GM18517 (cell line): ENCODE measurements at regions not wholly inside any gene's neighbourhood (a gene's known extent, or its start where the extent isn't known, plus 50 kb on each side); places are given as distances from the start of the nearest gene placed in this dataset.
"Not testable (repeated sequence)": the region's sequence is repeated elsewhere in the genome, so short reads cannot be mapped to it uniquely, and the experiment has no call there.

ENCODE experiments used
- ATAC-seq: cut with Tn5 transposase; IDR thresholded peaks from one replicate; pipeline ENCODE4 v1.9.1; 2021; ENCODE audit warnings: mild to moderate bottlenecking, moderate library complexity; ENCODE audit not compliant: unreplicated experiment

DNA sequence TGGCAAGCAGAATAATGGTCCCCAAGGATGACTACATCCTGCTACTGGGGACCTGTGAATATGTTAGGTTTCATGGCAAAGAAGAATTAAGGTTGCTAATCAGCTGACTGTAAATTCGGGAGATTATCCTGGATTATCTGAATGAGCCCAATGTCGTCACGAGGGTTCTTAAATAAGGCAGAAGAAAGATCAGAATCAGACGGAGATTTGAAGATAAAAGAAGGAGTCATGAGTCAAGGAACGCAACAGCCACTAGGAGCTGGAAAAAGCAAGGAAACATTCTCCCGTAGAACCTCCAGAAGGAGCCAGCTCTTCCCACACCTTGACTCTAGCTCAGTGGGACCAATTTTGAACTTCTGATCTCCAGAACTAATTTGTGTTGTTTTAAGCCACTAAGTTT lies 82.9 kb upstream of the APBB1IP start:
- ATAC-seq, result no peak

DNA sequence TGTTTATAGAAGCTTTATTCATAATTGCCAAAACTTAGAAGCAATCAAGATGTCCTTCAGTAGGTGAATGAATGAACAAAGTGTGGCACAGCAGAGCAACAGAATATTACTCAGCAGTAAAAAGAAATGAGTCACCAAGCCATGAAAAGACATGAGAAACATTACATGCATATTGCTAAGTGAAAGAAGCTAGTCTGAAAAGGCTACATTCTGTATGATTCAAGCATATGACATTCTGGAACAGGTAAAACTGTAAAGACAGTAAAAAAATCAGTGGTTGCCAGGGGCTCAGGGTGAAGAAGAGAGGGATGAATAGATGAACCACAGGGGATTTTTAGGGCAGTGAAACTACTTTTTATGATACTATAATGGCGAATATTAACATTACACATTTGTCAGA lies 80.9 kb upstream of the APBB1IP start:
- ATAC-seq, result no peak

DNA sequence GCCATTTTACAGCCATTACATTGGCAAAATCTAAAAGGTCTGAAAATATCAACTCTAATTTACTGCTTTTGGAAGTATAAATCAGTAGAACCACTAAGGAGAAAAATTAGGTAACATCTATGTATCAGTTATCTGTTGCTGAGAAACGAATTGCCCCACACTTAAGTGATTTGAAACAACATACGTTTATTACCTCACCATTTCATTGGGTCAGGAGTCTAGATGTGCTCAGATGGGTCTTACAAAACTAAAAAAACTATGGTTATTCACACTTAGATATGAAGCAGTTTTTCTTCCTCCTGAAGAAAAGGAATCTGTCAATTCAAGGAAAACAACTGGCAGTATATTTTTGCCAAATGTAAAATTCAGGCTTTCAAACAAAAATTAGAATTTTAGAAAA lies 80.1 kb upstream of the APBB1IP start:
- no peak for ATAC-seq

DNA sequence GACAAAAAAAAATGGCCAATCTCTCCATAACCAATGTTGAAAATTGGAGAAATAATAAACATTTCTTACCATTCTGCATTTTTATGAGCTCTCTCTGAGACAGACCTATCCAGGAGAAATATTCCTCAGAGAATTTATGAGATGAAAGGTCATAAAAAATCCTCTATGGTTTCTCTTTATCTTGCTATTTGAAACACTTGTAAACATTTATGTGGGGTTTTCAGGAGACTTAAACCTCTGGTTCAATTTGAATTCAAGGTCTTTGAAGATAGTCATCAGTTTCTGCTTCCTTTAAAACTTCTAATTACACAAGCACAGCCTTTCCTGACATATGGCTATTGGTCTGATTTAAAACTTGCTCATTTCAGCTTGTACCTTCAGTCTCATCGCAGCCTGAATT lies 78.5 kb upstream of the APBB1IP start:
- ATAC-seq, result no peak

DNA sequence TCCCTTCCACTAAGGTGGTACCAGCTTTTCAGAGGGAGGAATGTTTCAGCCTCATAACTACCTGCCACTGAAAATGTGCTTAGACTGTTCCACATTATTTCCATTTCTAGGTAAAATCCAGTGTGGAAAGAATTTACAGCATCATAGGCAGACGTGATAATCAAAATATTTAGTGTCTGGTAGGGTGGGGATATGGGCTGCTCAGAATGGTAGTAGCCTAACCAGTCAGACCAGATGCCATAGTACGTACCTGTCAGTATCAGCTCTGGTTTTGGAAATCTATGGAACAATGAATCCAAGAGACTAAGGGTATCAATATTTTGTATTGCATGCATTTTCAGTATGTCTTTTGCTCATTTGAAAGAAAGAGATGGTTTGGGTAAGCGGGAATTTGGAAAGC lies 76.8 kb upstream of the APBB1IP start:
- ATAC-seq, result no peak

DNA sequence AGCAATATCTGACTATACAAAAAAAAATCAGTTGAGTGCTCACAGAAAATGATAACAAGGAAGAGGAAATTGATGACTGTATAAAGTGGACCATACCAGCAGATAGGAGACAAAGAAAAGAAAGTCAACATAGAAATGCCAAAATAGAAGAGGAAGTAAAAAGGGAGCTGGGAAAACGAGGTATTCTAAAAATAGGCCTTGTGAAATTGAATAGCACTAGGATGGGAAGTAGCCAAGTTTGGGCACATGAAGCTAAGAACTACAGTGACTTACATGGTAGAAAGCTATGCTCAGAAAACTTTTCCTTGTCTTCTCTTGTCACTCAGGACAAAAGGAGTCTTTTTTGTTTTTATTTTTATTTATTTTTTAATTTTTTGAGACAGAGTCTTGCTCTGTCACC lies 76.2 kb upstream of the APBB1IP start:
- ATAC-seq, result no peak

DNA sequence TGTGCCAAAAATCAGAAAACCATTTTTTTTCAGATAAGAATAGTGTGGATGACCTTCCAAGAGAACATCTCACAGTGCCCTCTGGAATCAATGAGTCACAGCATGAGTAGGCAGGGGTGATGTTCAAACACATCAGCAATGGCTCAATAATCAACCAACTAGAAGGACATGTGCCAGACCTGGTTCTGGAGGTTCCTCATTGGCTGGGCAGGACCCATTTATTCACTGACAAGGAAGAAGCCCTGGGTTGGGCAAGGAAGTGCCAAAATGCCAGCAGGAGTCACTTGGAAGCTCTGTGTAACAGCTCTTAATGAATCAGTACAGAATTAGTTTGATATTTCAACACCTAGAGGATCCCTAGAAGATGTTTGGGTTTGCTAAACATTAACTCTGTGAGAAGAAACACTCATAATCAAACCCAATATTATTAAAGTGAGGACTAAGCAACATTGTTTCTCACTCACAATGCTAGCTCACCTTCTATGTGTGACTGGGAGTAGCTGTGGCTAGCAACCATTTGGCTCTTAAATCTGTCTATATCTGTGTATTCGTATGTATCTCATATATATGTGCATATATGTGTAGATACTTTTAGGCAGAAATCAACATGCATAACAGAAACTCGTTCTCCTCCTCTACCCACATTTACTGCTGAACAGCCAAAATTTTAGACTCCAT lies 72.3 kb upstream of the APBB1IP start:
- ATAC-seq, result no peak

DNA sequence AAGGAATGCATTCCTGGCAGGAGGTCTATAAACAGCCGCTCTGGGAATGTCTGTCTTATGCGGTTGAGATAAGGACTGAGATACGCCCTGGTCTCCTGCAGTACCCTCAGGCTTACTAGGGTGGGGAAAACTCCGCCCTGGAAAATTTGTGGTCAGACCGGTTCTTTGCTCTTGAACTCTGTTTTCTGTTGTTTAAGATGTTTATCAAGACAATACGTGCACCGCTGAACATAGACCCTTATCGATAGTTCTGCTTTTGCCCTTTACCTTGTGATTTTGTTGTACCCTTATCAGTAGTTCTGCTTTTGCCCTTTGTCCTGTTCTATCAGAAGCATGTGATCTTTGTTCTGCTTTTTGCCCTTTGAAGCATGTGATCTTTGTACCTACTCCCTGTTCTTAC lies 71.1 kb upstream of the APBB1IP start:
- not testable (repeated sequence) for ATAC-seq

DNA sequence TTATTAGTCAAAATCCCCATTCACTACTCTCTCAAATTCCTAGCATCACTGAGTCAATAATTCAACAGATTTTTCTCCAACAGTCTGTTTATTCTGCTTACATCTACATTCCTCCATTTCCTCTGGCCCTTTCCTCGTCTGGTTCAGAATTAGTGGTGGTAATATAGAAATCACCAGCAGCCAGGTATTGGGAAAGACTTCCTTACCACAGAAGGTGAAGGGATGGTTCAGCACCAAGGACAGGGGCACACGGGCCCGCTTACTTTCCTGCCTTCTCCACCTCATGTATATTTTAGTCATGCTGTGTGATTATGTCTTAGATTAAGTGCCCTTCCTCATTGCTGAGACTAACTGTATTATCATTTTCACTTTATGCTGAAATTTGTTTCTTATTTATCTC lies 70.4 kb upstream of the APBB1IP start:
- no peak for ATAC-seq

DNA sequence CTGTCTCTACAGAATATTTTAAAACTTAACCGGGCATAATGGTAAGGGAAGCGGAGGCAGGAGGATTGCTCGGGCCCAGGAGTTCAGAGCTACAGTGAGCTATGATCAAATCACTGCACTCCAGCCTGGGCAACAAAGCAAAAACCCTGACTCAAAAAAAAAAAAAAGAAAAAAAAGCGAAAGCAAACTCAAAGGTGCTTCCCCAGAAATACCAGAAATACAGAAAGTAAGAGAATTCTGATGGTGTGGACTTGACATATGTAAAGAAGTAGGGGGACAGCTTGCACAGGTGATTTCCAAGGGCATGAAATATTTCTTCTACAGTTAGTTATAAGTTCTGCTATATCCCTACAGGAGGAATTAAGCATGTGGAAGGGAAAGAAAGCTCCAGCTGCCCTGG lies 69.7 kb upstream of the APBB1IP start:
- peak; percentile 53 for ATAC-seq

DNA sequence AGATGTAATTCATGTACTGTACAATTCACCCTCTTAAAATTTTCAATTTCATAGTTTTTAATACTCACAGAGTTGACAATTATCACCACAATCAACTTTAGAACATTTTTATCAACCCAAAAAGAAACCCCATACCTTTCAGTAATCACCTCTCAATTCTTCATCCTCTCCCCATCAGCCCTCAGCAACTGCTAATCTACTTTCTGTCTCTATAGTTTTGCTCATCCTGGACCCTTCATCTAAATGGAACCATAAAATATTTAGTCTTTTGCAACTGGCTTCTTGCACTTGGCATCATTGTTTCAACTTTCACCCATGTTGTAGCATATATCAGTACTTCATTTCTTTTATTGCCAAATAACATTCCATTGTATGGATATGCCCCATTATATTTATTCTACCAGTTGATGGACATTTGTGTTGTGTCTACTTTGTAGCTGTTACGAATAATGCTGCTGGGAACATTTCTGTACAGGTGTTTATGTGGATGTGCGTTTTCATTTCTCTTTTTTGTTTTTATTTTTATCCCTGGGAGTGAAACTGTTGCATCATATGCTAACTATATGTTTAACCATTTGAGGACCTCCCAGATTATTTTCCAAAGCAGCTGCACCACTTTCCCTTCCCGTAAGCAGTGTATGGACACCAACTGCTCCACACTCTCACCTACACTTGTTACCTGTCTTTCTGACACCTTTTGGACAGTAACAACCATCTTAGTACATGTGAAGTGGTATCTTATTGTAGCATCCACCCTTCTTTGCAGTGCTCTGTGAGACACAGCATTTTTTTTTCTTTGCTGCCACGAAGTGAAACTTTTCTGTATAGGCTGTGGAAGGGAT lies 65.4 kb upstream of the APBB1IP start:
- peak; percentile 84 for ATAC-seq

DNA sequence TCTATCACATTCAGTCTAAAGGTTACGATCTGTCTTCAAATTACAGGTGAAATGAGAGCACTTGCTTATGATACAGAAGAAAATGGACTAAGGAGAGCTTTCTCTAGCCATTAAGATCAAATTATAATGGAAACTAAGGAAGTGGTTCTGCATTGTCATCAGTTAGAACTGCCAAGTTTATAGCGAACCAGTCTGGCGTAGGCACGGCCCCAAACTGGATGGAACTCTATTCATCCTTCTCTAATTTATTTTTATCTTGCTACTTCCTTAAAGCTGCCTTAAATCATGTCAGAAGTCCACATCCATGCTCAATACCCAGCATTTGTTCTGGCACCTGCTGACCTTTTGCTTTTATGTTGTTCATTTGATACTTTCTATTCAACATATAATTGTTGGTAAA lies 63.7 kb upstream of the APBB1IP start:
- no peak for ATAC-seq

DNA sequence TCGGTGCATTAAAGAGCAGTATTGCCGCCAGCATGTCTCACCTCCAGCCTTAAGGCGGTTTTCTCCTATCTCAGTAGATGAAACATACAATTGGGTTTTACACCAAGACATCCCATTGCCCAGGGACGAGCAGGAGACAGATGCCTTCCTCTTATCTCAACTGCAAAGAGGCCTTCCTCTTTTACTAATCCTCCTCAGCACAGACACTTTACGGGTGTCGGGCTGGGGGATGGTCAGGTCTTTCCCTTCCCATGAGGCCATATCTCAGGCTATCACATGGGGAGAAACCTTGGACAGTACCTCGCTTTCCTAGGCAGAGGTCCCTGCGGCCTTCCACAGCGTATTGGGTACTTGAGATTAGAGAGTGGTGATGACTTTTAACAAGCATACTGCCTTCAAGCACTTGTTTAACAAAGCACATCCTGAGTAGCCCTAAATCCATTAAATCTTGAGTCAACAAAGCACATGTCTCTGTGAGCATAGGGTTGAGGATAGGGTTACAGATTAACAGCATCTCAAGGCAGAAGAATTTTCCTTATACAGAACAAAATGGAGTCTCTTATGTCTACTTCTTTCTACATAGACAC lies 60.8 kb upstream of the APBB1IP start:
- ATAC-seq, result not testable (repeated sequence)

DNA sequence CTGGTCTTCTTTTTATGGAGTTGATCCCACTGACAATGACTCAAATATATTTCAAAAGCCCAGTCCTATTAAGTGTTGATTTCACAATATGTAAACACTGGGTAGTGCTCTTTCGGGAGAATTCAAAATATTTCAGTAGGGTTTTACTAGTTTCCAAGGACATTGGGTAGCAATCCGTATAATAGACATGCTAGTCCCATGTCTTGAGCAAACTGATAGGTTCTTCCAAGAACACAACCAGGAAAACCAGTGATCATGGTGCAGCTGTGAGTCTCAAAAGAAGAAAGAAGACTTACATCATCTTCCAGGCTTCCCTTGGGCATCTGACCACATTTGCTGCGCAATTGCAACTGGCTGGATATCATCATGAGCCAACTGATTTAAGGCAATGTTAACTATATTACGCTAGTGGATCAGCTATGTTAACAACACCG lies 59.3 kb upstream of the APBB1IP start:
- no peak for ATAC-seq

DNA sequence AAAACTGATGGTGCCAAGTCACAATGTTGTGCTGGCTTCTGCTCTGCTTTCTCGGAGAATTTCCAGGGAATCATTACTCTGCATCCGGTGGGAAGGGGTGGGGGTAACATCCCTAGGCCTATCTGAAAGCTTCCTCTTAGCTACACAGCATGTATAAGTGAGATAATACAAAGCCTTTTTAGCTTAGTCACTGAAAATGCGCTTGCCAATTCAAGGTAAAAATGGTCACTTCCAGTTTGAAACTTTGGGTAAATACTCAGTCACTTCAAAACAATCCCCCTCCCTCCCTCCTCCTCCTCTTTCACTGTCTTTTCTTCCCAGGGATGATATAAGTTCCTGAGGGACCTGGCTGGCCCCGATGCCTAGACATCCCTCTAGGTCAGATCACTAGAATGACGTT lies 57.3 kb upstream of the APBB1IP start:
- no peak for ATAC-seq

DNA sequence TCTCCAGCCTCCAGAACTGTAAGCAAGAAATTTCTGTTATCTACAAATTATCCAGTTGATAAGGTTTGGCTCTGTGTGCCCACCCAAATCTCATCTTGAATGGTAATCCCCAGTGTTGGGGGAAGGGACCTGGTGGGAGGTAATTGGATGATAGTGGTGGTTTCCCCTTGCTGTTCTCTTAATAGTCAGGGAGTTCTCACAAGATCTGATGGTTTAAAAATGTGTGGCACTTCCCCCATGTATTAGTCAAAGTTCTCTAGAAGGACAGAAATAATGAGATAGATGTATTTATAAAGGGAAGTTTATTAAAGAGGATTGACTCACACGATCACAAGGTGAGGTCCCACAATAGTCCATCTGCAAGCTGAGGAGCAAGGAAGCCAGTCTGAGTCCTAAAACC lies 56.2 kb upstream of the APBB1IP start:
- no peak for ATAC-seq

DNA sequence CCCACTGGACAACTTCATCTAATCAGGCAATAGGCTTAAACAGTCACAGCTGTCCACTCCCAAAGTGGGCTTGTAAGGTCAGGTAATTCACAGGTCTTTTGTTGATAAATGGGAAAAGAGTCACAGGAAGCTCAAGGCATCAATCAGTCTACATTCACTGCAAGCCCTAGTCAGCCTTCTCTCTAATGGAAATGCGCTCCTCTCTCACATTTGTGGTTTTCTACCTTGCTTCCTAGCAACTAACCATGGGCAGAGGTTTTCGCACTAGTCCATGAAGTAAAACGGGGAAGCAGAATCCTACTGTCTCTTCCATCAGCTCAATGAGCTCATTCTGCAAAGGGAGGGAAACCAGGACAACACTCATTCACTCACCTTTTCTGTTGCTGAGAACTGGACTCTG lies 53.5 kb upstream of the APBB1IP start:
- ATAC-seq, result no peak

DNA sequence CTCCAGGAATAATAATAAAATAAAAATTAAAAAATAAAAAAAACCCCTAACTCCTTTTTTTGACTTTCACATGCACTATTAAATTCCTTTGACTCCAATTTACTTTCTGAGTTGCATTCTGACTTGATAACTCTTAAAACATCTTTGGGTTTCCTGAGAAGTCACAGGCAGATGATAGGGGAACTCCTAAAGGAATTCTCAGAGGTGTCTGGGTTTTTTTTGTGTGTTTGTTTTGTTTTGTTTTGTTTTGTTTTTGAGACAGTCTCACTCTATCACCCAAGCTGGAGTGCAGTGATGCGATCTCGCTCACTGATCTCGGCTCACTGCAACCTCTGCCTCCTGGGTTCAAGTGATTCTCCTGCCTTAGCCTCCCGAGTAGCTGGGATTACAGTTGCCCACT lies 52.7 kb upstream of the APBB1IP start:
- ATAC-seq, result no peak

DNA sequence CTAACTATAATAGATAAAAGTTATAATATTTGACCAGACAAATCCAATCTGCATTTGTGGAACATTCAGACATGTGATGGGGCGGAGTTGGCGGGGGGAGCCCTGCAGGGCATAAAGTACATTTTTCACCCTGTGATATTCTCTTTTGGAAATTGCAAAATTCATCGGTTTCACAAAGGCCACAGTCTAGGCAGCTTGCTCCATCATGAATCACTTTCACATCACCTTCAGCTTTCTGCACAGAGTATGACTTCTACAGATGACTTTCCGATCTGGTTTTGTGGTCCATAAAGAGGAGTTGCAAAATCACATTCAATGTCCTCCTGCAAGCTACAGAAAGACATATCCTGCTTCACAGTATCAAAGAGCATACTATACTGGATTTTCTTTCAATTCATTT lies 51.4 kb upstream of the APBB1IP start:
- ATAC-seq, result no peak
